ENCODE measurements at regions not wholly inside any gene's neighbourhood (a gene's known extent, or its start where the extent isn't known, plus 50 kb on each side); places are given as distances from the start of the nearest gene placed in this dataset.
A peak's percentile ranks its signal among the peaks of the same experiment; 100 is the strongest.
"Not testable (repeated sequence)": the region's sequence is repeated elsewhere in the genome, so short reads cannot be mapped to it uniquely, and the experiment has no call there.

GRCh38 chr4:154032914-154033313 is 244.0 kb upstream of the SFRP2 start:
- DNase-seq (ENCODE audit: low spot score) = no peak

GRCh38 chr4:154030746-154031145 is 241.9 kb upstream of the SFRP2 start:
- no peak for DNase-seq (ENCODE audit: low spot score)

GRCh38 chr4:154030152-154030551 is 241.3 kb upstream of the SFRP2 start:
- DNase-seq (ENCODE audit: low spot score) = no peak

GRCh38 chr4:154029171-154029570 is 240.3 kb upstream of the SFRP2 start:
- no peak for DNase-seq (ENCODE audit: low spot score)

GRCh38 chr4:154025110-154025509 is 236.2 kb upstream of the SFRP2 start:
- no peak for DNase-seq (ENCODE audit: low spot score)

- no peak for DNase-seq (ENCODE audit: low spot score)
Measured at GRCh38 chr4:154024097-154024694, 235.3 kb upstream of the SFRP2 start.

- not testable (repeated sequence) for DNase-seq (ENCODE audit: low spot score)
Measured at GRCh38 chr4:154023671-154024070, 234.8 kb upstream of the SFRP2 start.

GRCh38 chr4:154019811-154020210 is 230.9 kb upstream of the SFRP2 start:
- no peak for DNase-seq (ENCODE audit: low spot score)

- DNase-seq (ENCODE audit: low spot score) = no peak
Measured at GRCh38 chr4:154018659-154019058, 229.8 kb upstream of the SFRP2 start.

- no peak for DNase-seq (ENCODE audit: low spot score)
Measured at GRCh38 chr4:154015578-154015977, 226.7 kb upstream of the SFRP2 start.

GRCh38 chr4:154014407-154015321 is 225.8 kb upstream of the SFRP2 start:
- peak; percentile 54 for DNase-seq (ENCODE audit: low spot score)

- DNase-seq (ENCODE audit: low spot score) = no peak
Measured at GRCh38 chr4:154013576-154013975, 224.7 kb upstream of the SFRP2 start.

GRCh38 chr4:154010371-154010770 is 221.5 kb upstream of the SFRP2 start:
- DNase-seq (ENCODE audit: low spot score) = peak; percentile 73

- DNase-seq (ENCODE audit: low spot score) = peak; percentile 12
Measured at GRCh38 chr4:154009788-154010187, 220.9 kb upstream of the SFRP2 start.

GRCh38 chr4:154009191-154009590 is 220.3 kb upstream of the SFRP2 start:
- DNase-seq (ENCODE audit: low spot score) = no peak

GRCh38 chr4:154005171-154005520 is 216.3 kb upstream of the SFRP2 start:
- DNase-seq (ENCODE audit: low spot score) = no peak

GRCh38 chr4:154004507-154005170 is 215.8 kb upstream of the SFRP2 start:
- peak; percentile 62 for DNase-seq (ENCODE audit: low spot score)

- DNase-seq (ENCODE audit: low spot score) = no peak
Measured at GRCh38 chr4:154004016-154004415, 215.1 kb upstream of the SFRP2 start.

GRCh38 chr4:154003378-154003777 is 214.5 kb upstream of the SFRP2 start:
- no peak for DNase-seq (ENCODE audit: low spot score)

GRCh38 chr4:154001193-154001592 is 212.3 kb upstream of the SFRP2 start:
- DNase-seq (ENCODE audit: low spot score) = no peak

- no peak for DNase-seq (ENCODE audit: low spot score)
Measured at GRCh38 chr4:153997516-153997915, 208.6 kb upstream of the SFRP2 start.

- DNase-seq (ENCODE audit: low spot score) = no peak
Measured at GRCh38 chr4:153989505-153989904, 200.6 kb upstream of the SFRP2 start.

Data from umbilical cord (tissue), 1 donor.